ENCODE measurements at regions not wholly inside any gene's neighbourhood (a gene's known extent, or its start where the extent isn't known, plus 50 kb on each side); places are given as distances from the start of the nearest gene placed in this dataset.

DNA sequence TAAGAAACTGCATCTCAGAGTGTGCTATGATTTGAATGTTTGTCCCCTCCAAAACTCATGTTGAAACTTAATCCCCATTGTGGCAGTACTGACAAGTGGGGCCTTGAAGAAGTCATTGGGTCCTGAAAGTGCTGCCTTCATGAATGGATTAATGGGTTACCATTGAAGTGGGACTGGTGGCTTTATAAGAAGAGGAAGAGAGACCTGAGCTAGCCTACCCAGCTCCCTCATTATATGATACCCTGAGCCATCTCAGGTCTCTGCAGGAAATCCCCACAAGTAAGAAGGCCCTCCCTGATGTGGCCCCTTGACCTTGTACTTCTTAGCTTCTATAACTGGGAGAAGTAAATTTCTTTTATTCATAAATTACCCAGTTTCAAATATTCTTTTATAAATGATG is 526.8 kb downstream of the XIRP2 start:
- no peak for DNase-seq (ENCODE audit: low read depth in 2 of 2)
- TF ChIP-seq, protein P1, sequence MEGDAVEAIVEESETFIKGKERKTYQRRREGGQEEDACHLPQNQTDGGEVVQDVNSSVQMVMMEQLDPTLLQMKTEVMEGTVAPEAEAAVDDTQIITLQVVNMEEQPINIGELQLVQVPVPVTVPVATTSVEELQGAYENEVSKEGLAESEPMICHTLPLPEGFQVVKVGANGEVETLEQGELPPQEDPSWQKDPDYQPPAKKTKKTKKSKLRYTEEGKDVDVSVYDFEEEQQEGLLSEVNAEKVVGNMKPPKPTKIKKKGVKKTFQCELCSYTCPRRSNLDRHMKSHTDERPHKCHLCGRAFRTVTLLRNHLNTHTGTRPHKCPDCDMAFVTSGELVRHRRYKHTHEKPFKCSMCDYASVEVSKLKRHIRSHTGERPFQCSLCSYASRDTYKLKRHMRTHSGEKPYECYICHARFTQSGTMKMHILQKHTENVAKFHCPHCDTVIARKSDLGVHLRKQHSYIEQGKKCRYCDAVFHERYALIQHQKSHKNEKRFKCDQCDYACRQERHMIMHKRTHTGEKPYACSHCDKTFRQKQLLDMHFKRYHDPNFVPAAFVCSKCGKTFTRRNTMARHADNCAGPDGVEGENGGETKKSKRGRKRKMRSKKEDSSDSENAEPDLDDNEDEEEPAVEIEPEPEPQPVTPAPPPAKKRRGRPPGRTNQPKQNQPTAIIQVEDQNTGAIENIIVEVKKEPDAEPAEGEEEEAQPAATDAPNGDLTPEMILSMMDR (IDR thresholded peaks at IDR 0.05; ENCODE audit: low read depth, low read length), result no peak
- H3K4me3 ChIP-seq (replicated peaks in 1 of 2; ENCODE audit: low read depth in 2 of 2, low read length in 2 of 2), result no peak overlapping the region

DNA sequence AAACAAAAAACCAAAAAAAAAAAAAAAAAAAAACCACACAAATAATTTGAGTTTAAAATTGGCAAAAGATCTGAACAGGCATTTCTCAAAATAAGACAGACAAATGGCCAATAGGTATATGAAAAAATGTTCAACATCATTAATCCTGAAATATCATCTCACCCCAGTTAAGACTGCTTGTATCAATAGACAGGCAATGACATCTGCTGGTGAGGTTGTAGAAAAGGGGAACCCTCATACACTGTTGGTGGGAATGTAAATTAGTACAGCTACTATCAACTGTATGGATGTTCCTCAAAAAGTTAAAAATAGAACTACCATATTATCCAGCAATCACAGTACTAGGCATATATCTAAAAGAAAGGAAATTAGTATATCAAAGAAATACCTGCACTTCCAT is 523.1 kb downstream of the XIRP2 start:
- TF ChIP-seq, protein P1 (IDR thresholded peaks at IDR 0.05; ENCODE audit: low read depth, low read length), result peak; percentile 10
- no peak overlapping the region for H3K4me3 ChIP-seq (replicated peaks in 1 of 2; ENCODE audit: low read depth in 2 of 2, low read length in 2 of 2)
- DNase-seq (ENCODE audit: low read depth in 2 of 2), result peak in 1 of 2 donors; percentile 28

DNA sequence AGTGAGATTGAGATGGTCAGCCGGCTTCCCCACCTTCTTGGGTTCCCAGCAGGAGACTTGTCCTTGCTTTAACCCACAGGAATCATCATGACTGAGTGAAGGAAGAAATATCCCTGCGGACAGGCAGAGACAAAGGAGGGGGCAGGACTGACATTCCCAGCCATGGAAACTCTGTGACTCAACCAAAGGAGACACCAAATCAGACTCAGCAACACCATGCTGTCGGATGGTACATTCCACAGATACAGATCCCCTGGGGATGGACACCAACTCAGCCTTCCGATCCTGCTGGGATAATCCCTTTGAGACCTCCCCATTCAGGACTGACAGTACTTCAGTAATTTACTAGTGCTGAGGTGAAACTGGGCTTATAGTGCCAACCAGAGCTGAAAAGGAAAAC is 518.3 kb downstream of the XIRP2 start:
- no peak overlapping the region for H3K4me3 ChIP-seq (replicated peaks in 1 of 2; ENCODE audit: low read depth in 2 of 2, low read length in 2 of 2)
- TF ChIP-seq, protein P1 (IDR thresholded peaks at IDR 0.05; ENCODE audit: low read depth, low read length), result no peak
- DNase-seq (ENCODE audit: low read depth in 2 of 2), result peak; percentile 7 to 69

DNA sequence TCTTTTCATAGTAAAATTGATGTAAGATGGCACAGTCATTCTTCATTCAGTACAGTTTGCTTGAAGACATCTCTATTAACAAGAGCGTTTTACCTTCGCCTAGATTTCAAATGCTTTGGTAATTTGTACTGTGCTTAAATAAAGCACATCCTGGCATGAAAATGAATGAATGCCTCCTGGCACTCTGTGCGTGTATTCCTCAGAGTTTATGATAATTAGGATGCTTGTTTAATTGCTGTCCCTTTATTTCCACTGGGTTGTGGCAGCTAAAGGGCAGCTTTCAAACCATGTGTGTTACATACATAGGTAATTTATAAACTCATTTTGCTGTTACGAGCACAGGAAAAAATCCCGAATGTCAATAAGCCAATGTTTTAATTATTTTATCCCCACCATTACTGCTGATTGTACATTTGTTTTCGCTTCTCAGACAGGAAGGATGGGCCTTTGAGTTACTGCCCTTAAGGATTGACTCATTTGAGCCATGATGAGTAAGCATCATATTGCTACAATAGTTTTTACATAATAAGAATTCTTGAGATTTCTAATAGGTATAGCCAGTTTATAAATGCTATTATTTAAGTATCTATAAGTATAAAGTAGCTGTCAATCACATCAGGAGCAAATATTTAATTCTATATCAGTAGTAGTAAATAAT is 516.5 kb downstream of the XIRP2 start:
- DNase-seq (ENCODE audit: low read depth in 2 of 2), result peak; percentile 4 to 74
- H3K4me3 ChIP-seq (replicated peaks in 1 of 2; ENCODE audit: low read depth in 2 of 2, low read length in 2 of 2), result no peak overlapping the region
- TF ChIP-seq, protein P1 (IDR thresholded peaks at IDR 0.05; ENCODE audit: low read depth, low read length), result no peak

DNA sequence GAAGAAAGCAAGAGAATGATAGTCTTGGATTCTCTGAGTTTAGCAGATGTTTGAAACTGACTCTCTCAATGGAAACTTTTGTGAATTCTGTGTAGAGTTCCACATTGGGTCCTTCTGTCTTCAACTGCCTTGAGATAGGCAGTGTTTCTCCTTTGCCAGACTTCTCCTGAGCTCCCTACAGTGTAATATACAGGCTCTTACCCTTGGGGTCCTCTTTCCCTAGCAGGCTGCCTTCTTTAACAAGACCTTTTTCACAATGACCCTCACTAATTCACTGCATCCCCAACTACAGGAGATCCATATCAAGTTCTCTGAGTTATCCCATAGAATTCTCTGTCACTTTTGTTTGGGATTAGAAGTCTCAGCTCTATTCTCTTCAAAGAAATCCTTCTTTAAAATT is 513.0 kb downstream of the XIRP2 start:
- no peak for DNase-seq (ENCODE audit: low read depth in 2 of 2)
- TF ChIP-seq, protein P1 (IDR thresholded peaks at IDR 0.05; ENCODE audit: low read depth, low read length), result no peak
- no peak overlapping the region for H3K4me3 ChIP-seq (replicated peaks in 1 of 2; ENCODE audit: low read depth in 2 of 2, low read length in 2 of 2)

DNA sequence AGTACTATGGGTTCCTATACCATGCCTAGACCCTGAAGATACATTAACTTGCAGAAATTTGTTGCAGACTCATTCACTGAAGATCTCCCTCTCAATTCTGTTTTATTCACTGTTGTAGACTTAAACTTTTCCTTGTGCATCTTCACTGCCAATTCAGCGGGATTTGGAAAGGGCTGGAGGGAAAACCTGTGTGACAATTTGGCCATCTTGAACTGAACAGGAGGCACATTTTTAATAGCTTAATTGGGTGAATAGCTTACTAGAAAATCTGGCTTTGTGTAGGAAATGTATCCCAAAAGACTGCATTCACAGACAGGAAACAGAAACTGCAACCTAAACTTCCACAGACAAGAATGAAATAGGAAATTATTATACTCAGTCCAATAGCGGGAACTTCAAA is 512.3 kb downstream of the XIRP2 start:
- no peak for DNase-seq (ENCODE audit: low read depth in 2 of 2)
- TF ChIP-seq, protein P1 (IDR thresholded peaks at IDR 0.05; ENCODE audit: low read depth, low read length), result no peak
- H3K4me3 ChIP-seq (replicated peaks in 1 of 2; ENCODE audit: low read depth in 2 of 2, low read length in 2 of 2), result no peak overlapping the region

DNA sequence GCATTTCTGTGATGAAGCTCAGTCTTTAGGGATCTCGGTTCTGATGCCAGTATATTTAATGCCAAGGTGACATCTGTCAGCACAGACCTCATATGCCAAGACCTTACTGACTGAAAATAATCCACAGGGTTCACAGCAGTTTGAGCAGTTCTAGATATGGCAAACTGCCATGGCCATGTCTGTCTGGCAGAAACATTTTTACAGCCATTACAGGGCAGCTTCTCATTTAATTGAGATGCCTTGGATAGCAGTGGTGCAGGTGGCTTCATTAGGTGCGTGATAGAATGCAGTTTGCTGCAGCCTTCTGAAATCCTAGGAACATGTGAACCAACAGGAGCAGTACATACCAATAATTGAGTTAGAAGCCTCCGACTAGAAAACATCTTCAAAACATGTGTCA is 510.6 kb downstream of the XIRP2 start:
- DNase-seq (ENCODE audit: low read depth in 2 of 2), result no peak
- TF ChIP-seq, protein P1 (IDR thresholded peaks at IDR 0.05; ENCODE audit: low read depth, low read length), result no peak
- H3K4me3 ChIP-seq (replicated peaks in 1 of 2; ENCODE audit: low read depth in 2 of 2, low read length in 2 of 2), result no peak overlapping the region
